Gastroesophageal sphincter (tissue), 3 donors: ENCODE measurements at regions not wholly inside any gene's neighbourhood (a gene's known extent, or its start where the extent isn't known, plus 50 kb on each side); places are given as distances from the start of the nearest gene placed in this dataset.

Experiments
- EP300 ChIP-seq: sonication (generic); formaldehyde crosslinking; IDR thresholded peaks from one replicate; pipeline ENCODE4 v1.6.1; 2017; ENCODE audit warnings: antibody characterized with exemption, mild to moderate bottlenecking
- POLR2AphosphoS5 ChIP-seq: sonication (generic); formaldehyde crosslinking; IDR thresholded peaks from one replicate; pipeline ENCODE4 v1.6.1; 2017; ENCODE audit warnings: antibody characterized with exemption
- TF ChIP-seq, protein P1 (sequence below), 4 experiments: fragments of 200-600 bp in 2 of 4; fragments of 450-650 bp in 2 of 4; sonication (generic) in 1 of 4; IDR thresholded peaks; one replicate each; pipeline ENCODE4 v1.5.1; 2017 to 2019; ENCODE audit warnings: antibody characterized with exemption in 4 of 4, mild to moderate bottlenecking in 2 of 4, moderate library complexity in 2 of 4

DNA sequence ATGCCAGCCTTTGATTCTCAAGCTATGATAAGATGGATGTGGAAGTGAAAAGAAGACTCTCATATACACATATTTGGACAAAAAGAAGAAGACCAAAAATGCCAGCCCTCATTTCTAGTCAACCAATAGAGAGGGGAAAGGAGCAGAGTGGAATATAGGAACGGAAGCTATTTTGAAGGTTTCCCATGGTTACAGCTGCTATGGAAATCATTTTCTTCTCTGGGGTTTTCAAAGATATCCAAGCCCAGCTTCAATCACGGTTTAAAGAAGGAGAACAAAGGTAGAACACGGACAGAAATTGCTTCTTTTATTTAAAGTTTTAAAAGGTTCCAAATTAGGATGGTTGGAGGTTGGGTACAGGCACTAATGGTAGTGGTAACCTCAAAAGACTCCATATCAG is 181.0 kb upstream of the PRICKLE2 start:
- TF ChIP-seq, protein P1, sequence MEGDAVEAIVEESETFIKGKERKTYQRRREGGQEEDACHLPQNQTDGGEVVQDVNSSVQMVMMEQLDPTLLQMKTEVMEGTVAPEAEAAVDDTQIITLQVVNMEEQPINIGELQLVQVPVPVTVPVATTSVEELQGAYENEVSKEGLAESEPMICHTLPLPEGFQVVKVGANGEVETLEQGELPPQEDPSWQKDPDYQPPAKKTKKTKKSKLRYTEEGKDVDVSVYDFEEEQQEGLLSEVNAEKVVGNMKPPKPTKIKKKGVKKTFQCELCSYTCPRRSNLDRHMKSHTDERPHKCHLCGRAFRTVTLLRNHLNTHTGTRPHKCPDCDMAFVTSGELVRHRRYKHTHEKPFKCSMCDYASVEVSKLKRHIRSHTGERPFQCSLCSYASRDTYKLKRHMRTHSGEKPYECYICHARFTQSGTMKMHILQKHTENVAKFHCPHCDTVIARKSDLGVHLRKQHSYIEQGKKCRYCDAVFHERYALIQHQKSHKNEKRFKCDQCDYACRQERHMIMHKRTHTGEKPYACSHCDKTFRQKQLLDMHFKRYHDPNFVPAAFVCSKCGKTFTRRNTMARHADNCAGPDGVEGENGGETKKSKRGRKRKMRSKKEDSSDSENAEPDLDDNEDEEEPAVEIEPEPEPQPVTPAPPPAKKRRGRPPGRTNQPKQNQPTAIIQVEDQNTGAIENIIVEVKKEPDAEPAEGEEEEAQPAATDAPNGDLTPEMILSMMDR (IDR thresholded peaks at IDR 0.05): no peak
- TF ChIP-seq POLR2AphosphoS5 (no peak), EP300 (no peak)
